Sciatic nerve (tissue), 2 donors: ENCODE measurements at regions not wholly inside any gene's neighbourhood (a gene's known extent, or its start where the extent isn't known, plus 50 kb on each side); places are given as distances from the start of the nearest gene placed in this dataset.
"Not testable (repeated sequence)": the region's sequence is repeated elsewhere in the genome, so short reads cannot be mapped to it uniquely, and the experiment has no call there.

ENCODE experiments used
- ATAC-seq: fragments of 200-7000 bp; cut with Tn5 transposase; one replicate; pipeline ENCODE4 v1.9.1; 2020; ENCODE audit warnings: mild to moderate bottlenecking, moderate library complexity
- DNase-seq: peaks from one replicate; pipeline ENCODE4 v3.0.0-alpha.2; 2020; ENCODE audit warnings: low spot score
- intact Hi-C: fragments of 100-400 bp; cut with DNase I; formaldehyde crosslinking; loops from one replicate; pipeline ENCODE4 v1.14.2; 2022
- donor health status: DM: no; HTN: no; CAD: no.
- donor health status: DM: no; HTN: no; CAD: no.

- DNase-seq, intact Hi-C loops, ATAC-seq: not testable (repeated sequence)
Measured at GRCh38 chr1:214095896-214096295, 108.1 kb downstream of the PROX1 start.

DNA sequence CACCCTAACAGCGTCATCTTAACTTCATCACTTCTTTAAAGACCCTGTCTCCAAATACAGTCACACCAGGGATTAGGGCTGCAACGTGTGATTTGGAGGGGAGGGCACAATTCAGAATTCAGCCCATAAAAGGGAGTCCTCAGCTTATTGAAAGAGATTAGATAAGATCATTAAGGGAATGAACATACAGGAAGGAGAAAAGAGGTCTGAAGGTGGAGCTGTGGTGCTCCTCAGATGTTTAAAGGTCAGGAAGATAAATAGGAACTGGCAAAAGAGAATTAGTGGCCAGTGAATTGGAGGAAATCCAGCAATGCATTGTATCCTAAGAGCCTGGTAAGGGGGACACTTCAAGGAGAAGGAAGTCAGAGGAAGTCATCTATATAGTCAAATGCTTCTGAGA is 113.5 kb downstream of the PROX1 start:
- ATAC-seq (no peak), DNase-seq (no peak)
- intact Hi-C loops, result no loop called here

DNA sequence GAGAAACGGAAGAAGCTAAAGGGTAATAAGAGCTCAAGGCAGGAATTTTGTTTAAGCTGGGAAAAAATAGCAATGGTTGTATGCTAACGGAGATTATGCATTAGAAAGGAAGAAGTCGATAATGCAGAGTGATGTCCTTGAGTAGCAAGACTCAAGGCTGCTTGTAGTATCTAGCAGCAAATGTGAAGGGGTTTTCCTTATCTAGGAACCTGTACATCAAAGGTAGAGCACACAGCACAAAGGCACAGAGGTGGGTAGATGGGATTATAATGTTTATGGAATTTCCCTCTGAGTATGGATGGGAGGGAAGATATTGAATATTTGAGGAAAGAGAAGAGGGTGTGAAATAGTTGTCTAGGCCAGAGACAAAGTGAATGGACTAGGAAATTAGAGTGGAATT is 114.1 kb downstream of the PROX1 start:
- DNase-seq, result no peak
- intact Hi-C loops, result no loop called here
- ATAC-seq, result no peak

DNA sequence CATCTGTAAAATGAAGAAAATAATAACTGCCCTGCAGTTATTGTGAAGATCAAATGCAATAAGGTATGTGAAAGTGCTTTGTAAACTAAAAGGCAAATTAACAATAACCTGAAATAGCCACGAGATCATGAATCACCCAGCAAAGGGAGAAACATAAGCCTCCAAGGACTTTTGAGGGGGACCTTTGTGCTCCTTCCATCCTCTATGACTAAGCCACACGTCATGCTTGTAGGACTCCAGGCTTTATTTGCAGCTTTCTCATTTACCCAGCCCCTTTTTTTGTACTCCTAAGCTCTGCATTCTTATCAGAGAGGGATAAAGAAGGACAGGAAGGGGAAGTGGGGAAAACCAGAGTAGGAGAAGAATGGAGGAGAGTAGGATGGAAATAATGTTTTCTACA is 115.1 kb downstream of the PROX1 start:
- ATAC-seq (no peak), DNase-seq (no peak)
- intact Hi-C loops, result no loop called here

GRCh38 chr1:214103778-214104177 is 116.0 kb downstream of the PROX1 start:
- DNase-seq (no peak), ATAC-seq (no peak)
- intact Hi-C loops, result no loop called here

DNA sequence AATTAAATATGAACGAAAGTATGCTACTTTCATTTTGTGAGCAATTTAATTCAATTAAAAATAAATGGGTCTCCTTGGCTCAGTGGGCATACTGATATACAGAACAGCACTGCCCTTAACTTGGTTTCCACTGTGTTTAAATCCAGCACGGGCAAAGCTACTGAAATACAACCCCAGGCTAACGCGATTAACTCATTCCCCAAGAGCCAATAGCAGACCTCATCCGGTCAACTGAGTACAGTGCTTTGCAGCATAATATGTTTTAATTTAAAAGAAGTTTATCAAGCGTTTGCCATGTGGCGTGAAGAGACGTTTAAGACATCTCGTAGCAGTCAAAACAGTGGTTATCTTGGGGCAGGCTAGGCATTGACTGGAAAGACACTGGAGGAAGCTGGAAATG is 118.6 kb downstream of the PROX1 start:
- intact Hi-C loops, result no loop called here
- ATAC-seq (no peak), DNase-seq (no peak)

- ATAC-seq (peak; percentile 52), DNase-seq (no peak)
- intact Hi-C loops, result no loop called here
Measured at GRCh38 chr1:214107322-214108096, 119.7 kb downstream of the PROX1 start.

GRCh38 chr1:214108097-214108446 is 120.3 kb downstream of the PROX1 start:
- ATAC-seq (no peak), DNase-seq (no peak)
- intact Hi-C loops, result no loop called here

DNA sequence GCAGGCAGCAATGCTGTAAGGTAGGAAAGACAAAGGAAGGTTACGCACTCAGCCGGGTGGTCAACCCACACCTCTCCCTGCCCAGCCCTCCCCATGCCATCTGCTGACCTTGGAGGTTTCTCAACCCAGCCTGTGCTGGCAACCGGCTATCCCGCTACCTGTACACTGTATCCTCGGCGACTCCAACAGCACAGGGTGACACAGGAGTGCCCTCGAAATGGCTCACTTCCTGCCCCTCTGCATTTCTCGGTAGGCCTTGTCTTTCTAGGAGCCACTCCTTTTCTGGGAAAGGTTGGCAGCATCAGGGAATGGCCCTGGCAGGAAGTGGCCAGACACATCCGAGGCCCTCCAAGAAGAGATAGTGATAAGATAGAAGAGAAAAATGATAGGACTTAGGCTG is 124.0 kb downstream of the PROX1 start:
- no peak for DNase-seq
- ATAC-seq, result no peak
- intact Hi-C loops, result no loop called here

DNA sequence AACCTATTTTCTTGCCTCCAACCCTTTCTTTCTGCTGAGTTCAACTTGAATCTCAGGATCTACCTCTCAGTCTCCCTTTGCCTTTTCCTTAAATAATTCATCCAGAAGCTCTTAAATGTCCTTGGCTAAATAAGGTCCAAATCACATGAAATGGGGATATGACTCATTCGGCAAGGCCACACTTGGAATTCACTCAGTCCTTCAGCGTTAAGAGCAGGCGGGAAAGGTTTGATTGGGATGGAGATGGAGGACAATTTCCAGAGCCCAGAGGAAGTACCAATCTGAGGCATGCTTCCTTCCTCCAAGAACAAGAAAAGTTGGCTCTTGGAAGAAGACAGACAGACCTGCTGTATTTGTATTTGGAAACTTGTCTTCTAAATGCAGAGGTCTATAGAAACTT is 128.5 kb downstream of the PROX1 start:
- ATAC-seq (no peak), DNase-seq (no peak)
- intact Hi-C loops, result no loop called here

DNA sequence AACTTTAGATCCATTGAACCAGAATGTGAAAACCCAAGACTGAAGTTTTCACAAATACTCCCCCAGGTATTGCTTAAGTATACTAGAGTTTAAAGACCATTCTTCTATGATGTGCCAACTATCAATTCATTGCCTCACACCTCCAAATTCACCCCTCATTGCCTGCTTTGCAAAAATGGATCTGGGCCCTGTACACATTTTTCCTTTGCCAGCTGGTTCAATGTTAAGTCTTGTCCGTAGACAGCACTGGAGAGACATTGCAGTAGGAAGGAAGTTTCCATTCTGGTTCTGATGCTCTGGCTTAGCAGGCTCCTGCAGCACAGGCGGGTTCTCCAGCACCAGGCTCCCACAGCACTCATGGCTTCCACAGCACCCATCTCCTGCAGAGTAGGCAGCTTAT is 130.0 kb downstream of the PROX1 start:
- intact Hi-C loops, result no loop called here
- ATAC-seq (no peak), DNase-seq (no peak)

DNA sequence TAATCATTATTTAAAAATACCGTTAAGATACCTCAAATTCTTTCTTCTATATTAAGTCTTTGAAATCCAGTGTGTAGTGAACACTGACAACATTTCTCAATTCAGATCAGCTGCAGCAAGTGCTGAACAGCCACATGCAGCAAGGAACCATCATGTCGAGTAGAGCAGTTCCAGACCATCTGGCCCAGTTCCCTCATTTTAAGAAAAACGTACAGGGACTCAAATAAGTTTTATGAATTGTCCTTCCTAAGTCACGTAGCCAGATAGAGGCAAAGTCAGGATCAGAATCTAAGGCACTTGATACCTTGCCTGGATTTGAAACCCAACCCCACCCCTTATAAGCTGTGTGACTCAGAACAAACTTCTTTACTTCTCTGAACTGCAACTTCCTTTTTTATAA is 132.4 kb downstream of the PROX1 start:
- intact Hi-C loops, result no loop called here
- ATAC-seq (no peak), DNase-seq (no peak)

DNA sequence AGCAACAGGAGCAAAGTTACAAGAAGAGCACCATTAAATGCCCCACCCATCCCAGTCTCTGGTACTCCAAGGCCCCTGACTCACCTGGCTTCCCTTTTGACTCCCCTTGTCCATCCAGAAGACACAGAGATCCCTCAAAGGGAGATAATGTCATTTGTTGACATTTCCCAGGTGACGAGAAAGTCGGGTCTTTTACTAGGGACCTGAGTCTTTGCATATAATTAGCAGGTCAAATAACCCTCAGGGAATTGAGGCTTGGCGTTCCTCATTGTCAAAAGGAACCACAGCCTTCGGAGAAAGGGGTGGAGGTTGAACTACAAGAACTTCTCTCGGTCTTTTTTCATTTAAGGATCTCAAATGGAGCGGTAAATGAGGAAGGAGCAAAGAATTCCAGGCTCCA is 133.2 kb downstream of the PROX1 start:
- ATAC-seq, result no peak
- DNase-seq, result no peak
- intact Hi-C loops, result no loop called here

DNA sequence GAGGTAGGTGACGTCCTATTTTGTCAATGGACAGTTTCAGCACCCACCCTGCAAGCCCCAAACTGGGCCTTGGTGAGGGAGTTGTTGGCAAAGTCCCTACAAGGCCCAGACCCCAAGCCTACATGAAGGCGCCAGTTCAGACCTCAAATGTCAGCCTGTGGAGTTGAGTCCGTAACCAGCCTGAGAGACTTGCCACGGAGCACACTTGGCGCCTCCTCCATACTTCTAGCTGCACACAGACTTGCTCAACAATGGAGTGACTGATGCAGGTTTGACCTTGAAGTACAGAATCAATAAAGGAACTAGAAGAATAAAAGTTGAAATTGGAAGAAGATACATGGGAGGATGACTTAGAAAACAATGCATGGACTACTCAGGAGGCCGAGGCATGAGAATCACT is 134.3 kb downstream of the PROX1 start:
- intact Hi-C loops, result no loop called here
- no peak for DNase-seq
- no peak for ATAC-seq

GRCh38 chr1:214123061-214123784 is 135.4 kb downstream of the PROX1 start:
- ATAC-seq (peak; percentile 86), DNase-seq (no peak)
- intact Hi-C loops, result no loop called here

- intact Hi-C loops, result no loop called here
- ATAC-seq, result no peak
Measured at GRCh38 chr1:214124281-214124805, 136.6 kb downstream of the PROX1 start.

GRCh38 chr1:214124915-214125314 is 137.1 kb downstream of the PROX1 start:
- DNase-seq (no peak), ATAC-seq (no peak)
- intact Hi-C loops, result no loop called here

More at GRCh38 chr1:214124281-214124805, 136.6 kb downstream of the PROX1 start:
- DNase-seq, result no peak

GRCh38 chr1:214125819-214126218 is 138.0 kb downstream of the PROX1 start:
- DNase-seq (no peak), ATAC-seq (no peak)
- intact Hi-C loops, result no loop called here

DNA sequence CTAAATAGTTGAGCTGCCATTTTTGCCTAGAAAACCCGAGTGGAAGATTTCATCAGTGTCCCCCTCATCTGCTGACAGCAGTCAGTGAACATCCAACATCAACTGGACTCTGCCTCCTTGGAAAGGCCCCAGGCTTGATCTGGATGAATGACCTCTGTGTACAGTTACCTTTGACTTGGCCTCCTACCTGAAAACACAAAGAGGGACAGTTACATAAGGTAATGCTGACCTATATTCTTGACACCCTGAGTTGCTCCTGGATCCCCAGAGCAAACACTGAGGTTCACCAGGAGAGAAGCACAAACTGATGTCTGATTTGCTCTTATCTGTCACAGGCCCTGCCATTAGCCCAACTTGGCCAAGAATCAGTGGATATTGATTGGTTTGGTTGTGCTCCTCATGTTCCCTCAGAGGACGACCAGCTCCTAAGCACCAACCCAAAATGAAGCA is 138.9 kb downstream of the PROX1 start:
- ATAC-seq, result no peak
- intact Hi-C loops, result no loop called here
- no peak for DNase-seq

- intact Hi-C loops, result no loop called here
- ATAC-seq (no peak), DNase-seq (no peak)
Measured at GRCh38 chr1:214127705-214128104, 139.9 kb downstream of the PROX1 start.
